WTC11 (cell line): ENCODE measurements at regions not wholly inside any gene's neighbourhood (a gene's known extent, or its start where the extent isn't known, plus 50 kb on each side); places are given as distances from the start of the nearest gene placed in this dataset.

ENCODE experiments used
- ATAC-seq: fragments of 200-7000 bp; cut with Tn5 transposase; 2 replicates; pipeline ENCODE4 v1.10.0; 2021; ENCODE audit warnings: mild to moderate bottlenecking, moderate library complexity
- CTCF ChIA-PET: fragments of 300-600 bp; sonication (Branson Sonifier 250); formaldehyde crosslinking; loops from one replicate; lab custom pipeline; 2021; ENCODE audit warnings: antibody characterized with exemption; lab: Charles Lee
- POLR2A ChIA-PET: fragments of 350-600 bp; sonication (Branson Sonifier 250); formaldehyde crosslinking; loops from one replicate; lab custom pipeline; 2021; ENCODE audit warnings: antibody characterized with exemption; lab: Charles Lee
- DNase-seq: peaks from one replicate; pipeline ENCODE4 v3.0.0; 2021; ENCODE audit warnings: low spot score
- H3K27ac Mint-ChIP-seq: 2 replicates; pipeline ENCODE4 v1.8.0; 2021; ENCODE audit warnings: mixed read lengths
- H3K27me3 Mint-ChIP-seq: 2 replicates; pipeline ENCODE4 v1.8.0; 2021; ENCODE audit warnings: low read depth, mild to moderate bottlenecking, moderate library complexity, mixed read lengths
- H3K36me3 Mint-ChIP-seq: 2 replicates; pipeline ENCODE4 v1.8.0; 2021; ENCODE audit warnings: mixed read lengths
- H3K4me1 Mint-ChIP-seq: 2 replicates; pipeline ENCODE4 v1.8.0; 2022; ENCODE audit warnings: mixed read lengths
- H3K4me3 Mint-ChIP-seq: 2 replicates; pipeline ENCODE4 v1.8.0; 2021; ENCODE audit warnings: mild to moderate bottlenecking, moderate library complexity, mixed read lengths
- H3K9me3 Mint-ChIP-seq: 2 replicates; pipeline ENCODE4 v1.8.0; 2021; ENCODE audit warnings: mixed read lengths
- ATF3 ChIP-seq: sonication (generic); formaldehyde crosslinking; conservative IDR thresholded peaks from 2 replicates; pipeline ENCODE4 v1.8.1; 2022; ENCODE audit warnings: mild to moderate bottlenecking, missing genetic modification reagents
- ATF6 ChIP-seq: sonication (generic); formaldehyde crosslinking; IDR thresholded peaks from 2 replicates; pipeline ENCODE4 v1.8.1; 2023; ENCODE audit warnings: mild to moderate bottlenecking, missing genetic modification reagents
- CDX4 ChIP-seq: fragments of 250-450 bp; sonication (Bioruptor Pico); IDR thresholded peaks from 2 replicates; pipeline ENCODE4 v1.9.0; 2021; ENCODE audit warnings: moderate library complexity, mild to moderate bottlenecking, inconsistent platforms, borderline replicate concordance
- ELF4 ChIP-seq: sonication (generic); formaldehyde crosslinking; IDR thresholded peaks from 2 replicates; pipeline ENCODE4 v1.8.1; 2022; ENCODE audit warnings: low read depth, mild to moderate bottlenecking, moderate library complexity, missing genetic modification reagents
- ESRRA ChIP-seq: sonication (generic); formaldehyde crosslinking; IDR thresholded peaks from 2 replicates; pipeline ENCODE4 v1.8.1; 2022; ENCODE audit warnings: mild to moderate bottlenecking, missing genetic modification reagents, borderline replicate concordance
- FOXJ3 ChIP-seq: sonication (generic); formaldehyde crosslinking; IDR thresholded peaks from 2 replicates; pipeline ENCODE4 v1.9.0; 2021; ENCODE audit warnings: missing genetic modification reagents, mild to moderate bottlenecking, borderline replicate concordance
- GTF2I ChIP-seq: fragments of 250-450 bp; sonication (Bioruptor Pico); conservative IDR thresholded peaks from 2 replicates; pipeline ENCODE4 v1.4.0; 2021; ENCODE audit warnings: mild to moderate bottlenecking
- MAX ChIP-seq: sonication (generic); formaldehyde crosslinking; IDR thresholded peaks from 2 replicates; pipeline ENCODE4 v1.8.0; 2022; ENCODE audit warnings: mild to moderate bottlenecking, missing genetic modification reagents
- NFE2L1 ChIP-seq: sonication (generic); formaldehyde crosslinking; IDR thresholded peaks from 2 replicates; pipeline ENCODE4 v1.8.1; 2023; ENCODE audit warnings: missing genetic modification reagents
- NR1H2 ChIP-seq: sonication (generic); formaldehyde crosslinking; IDR thresholded peaks from 2 replicates; pipeline ENCODE4 v1.9.0; 2021; ENCODE audit warnings: mild to moderate bottlenecking, moderate library complexity, missing genetic modification reagents
- PRRX2 ChIP-seq: fragments of 250-450 bp; sonication (Bioruptor Pico); IDR thresholded peaks from 2 replicates; pipeline ENCODE4 v1.8.0; 2021; ENCODE audit warnings: mild to moderate bottlenecking
- RORB ChIP-seq: fragments of 250-450 bp; sonication (Bioruptor Pico); IDR thresholded peaks from 2 replicates; pipeline ENCODE4 v1.9.0; 2021; ENCODE audit warnings: mild to moderate bottlenecking
- SOX15 ChIP-seq: fragments of 250-450 bp; sonication (Bioruptor Pico); IDR thresholded peaks from 2 replicates; pipeline ENCODE4 v1.9.0; 2021; ENCODE audit warnings: mild to moderate bottlenecking
- USF2 ChIP-seq: sonication (generic); formaldehyde crosslinking; IDR thresholded peaks from 2 replicates; pipeline ENCODE4 v1.8.1; 2023; ENCODE audit warnings: mild to moderate bottlenecking, missing genetic modification reagents, moderate library complexity
- ZBTB43 ChIP-seq: sonication (generic); formaldehyde crosslinking; IDR thresholded peaks from 2 replicates; pipeline ENCODE4 v1.8.1; 2023; ENCODE audit warnings: mild to moderate bottlenecking, missing genetic modification reagents
- ZMAT4 ChIP-seq: fragments of 250-450 bp; sonication (Bioruptor Pico); IDR thresholded peaks from 2 replicates; pipeline ENCODE4 v1.9.0; 2021; ENCODE audit warnings: mild to moderate bottlenecking
- ZNF263 ChIP-seq: sonication (generic); formaldehyde crosslinking; IDR thresholded peaks from 2 replicates; pipeline ENCODE4 v1.8.1; 2022; ENCODE audit warnings: low read depth, mild to moderate bottlenecking, moderate library complexity, missing genetic modification reagents
- ZNF416 ChIP-seq: fragments of 250-450 bp; sonication (Bioruptor Pico); IDR thresholded peaks from 2 replicates; pipeline ENCODE4 v1.9.0; 2021; ENCODE audit warnings: mild to moderate bottlenecking, inconsistent platforms

GRCh38 chr7:15914611-15915010 lies 228.1 kb upstream of the MEOX2 start:
- ATAC-seq (no peak), DNase-seq (no peak)
- Mint-ChIP-seq H3K36me3 (no peaks in the 10 kb centered on the region), H3K27ac (no peak overlapping the region), H3K4me3 (no peak overlapping the region), H3K9me3 (no peaks in the 10 kb centered on the region), H3K27me3 (no peaks in the 10 kb centered on the region), H3K4me1 (no peaks in the 10 kb centered on the region)
- TF ChIP-seq ZMAT4 (CRISPR knock-in tag) (no peak), MAX (CRISPR knock-in tag) (no peak), USF2 (no peak), NR1H2 (CRISPR knock-in tag) (no peak)
- POLR2A ChIA-PET: no interaction called here
- CTCF ChIA-PET: no interaction called here

- TF ChIP-seq ZNF416 (CRISPR knock-in tag) (no peak), FOXJ3 (CRISPR knock-in tag) (no peak), CDX4 (CRISPR knock-in tag) (no peak), ATF6 (no peak), ATF3 (no peak), ESRRA (CRISPR knock-in tag) (no peak), PRRX2 (CRISPR knock-in tag) (no peak), ZBTB43 (no peak), NFE2L1 (CRISPR knock-in tag) (no peak), GTF2I (no peak), ZNF263 (CRISPR knock-in tag) (no peak), RORB (CRISPR knock-in tag) (no peak), ELF4 (CRISPR knock-in tag) (no peak), SOX15 (CRISPR knock-in tag) (no peak)
- DNase-seq: no peak
- ATAC-seq: no peak
- H3K36me3 Mint-ChIP-seq: no peaks in the 10 kb centered on the region
- H3K4me3 Mint-ChIP-seq: no peak overlapping the region
- no peaks in the 10 kb centered on the region for H3K27me3 Mint-ChIP-seq
- CTCF ChIA-PET: no interaction called here
- no peaks in the 10 kb centered on the region for H3K4me1 Mint-ChIP-seq
- no peak overlapping the region for H3K27ac Mint-ChIP-seq
- POLR2A ChIA-PET: no interaction called here
- H3K9me3 Mint-ChIP-seq: no peaks in the 10 kb centered on the region; the same call in 1 of the 2 replicates
Measured at GRCh38 chr7:15906436-15906835, 220.0 kb upstream of the MEOX2 start.
